Right hindlimb (tissue), 1 donor: ENCODE measurements at regions not wholly inside any gene's neighbourhood (a gene's known extent, or its start where the extent isn't known, plus 50 kb on each side); places are given as distances from the start of the nearest gene placed in this dataset.
"Not testable (repeated sequence)": the region's sequence is repeated elsewhere in the genome, so short reads cannot be mapped to it uniquely, and the experiment has no call there.

Experiments
- DNase-seq: peaks from one replicate; pipeline ENCODE4 v3.0.0-alpha.2; 2018

GRCh38 chr10:124206616-124207015 lies 113.2 kb upstream of the CHST15 start:
- DNase-seq: no peak

- peak; percentile 14 for DNase-seq
Observed at GRCh38 chr10:124205432-124205831, 112.0 kb upstream of the CHST15 start.

- DNase-seq: peak; percentile 3
Observed at GRCh38 chr10:124204726-124205125, 111.3 kb upstream of the CHST15 start.

GRCh38 chr10:124200011-124200410 lies 106.6 kb upstream of the CHST15 start:
- DNase-seq: peak; percentile 2

GRCh38 chr10:124198871-124199270 lies 105.5 kb upstream of the CHST15 start:
- DNase-seq: no peak

GRCh38 chr10:124198125-124198501 lies 104.7 kb upstream of the CHST15 start:
- DNase-seq: peak; percentile 18

- peak; percentile 57 for DNase-seq
Observed at GRCh38 chr10:124197371-124198124, 104.2 kb upstream of the CHST15 start.

- DNase-seq: peak; percentile 19
Observed at GRCh38 chr10:124196659-124197058, 103.3 kb upstream of the CHST15 start.

GRCh38 chr10:124194199-124194824 lies 100.9 kb upstream of the CHST15 start:
- peak; percentile 4 for DNase-seq

- peak; percentile 10 for DNase-seq
Observed at GRCh38 chr10:124193309-124193696, 99.9 kb upstream of the CHST15 start.

- peak; percentile 3 for DNase-seq
Observed at GRCh38 chr10:124192664-124193308, 99.4 kb upstream of the CHST15 start.

- DNase-seq: not testable (repeated sequence)
Observed at GRCh38 chr10:124190476-124190875, 97.1 kb upstream of the CHST15 start.

- no peak for DNase-seq
Observed at GRCh38 chr10:124186956-124187355, 93.6 kb upstream of the CHST15 start.

- no peak for DNase-seq
Observed at GRCh38 chr10:124185084-124185483, 91.7 kb upstream of the CHST15 start.

- no peak for DNase-seq
Observed at GRCh38 chr10:124184208-124184830, 90.9 kb upstream of the CHST15 start.

GRCh38 chr10:124183617-124184016 lies 90.2 kb upstream of the CHST15 start:
- no peak for DNase-seq

GRCh38 chr10:124182088-124182541 lies 88.7 kb upstream of the CHST15 start:
- DNase-seq: no peak

GRCh38 chr10:124181656-124182055 lies 88.3 kb upstream of the CHST15 start:
- no peak for DNase-seq

GRCh38 chr10:124180947-124181549 lies 87.7 kb upstream of the CHST15 start:
- DNase-seq: no peak

- DNase-seq: no peak
Observed at GRCh38 chr10:124180044-124180745, 86.8 kb upstream of the CHST15 start.

GRCh38 chr10:124179308-124180043 lies 86.1 kb upstream of the CHST15 start:
- DNase-seq: no peak

- DNase-seq: no peak
Observed at GRCh38 chr10:124177180-124177518, 83.8 kb upstream of the CHST15 start.
